GM21526 (cell line): ENCODE measurements at regions not wholly inside any gene's neighbourhood (a gene's known extent, or its start where the extent isn't known, plus 50 kb on each side); places are given as distances from the start of the nearest gene placed in this dataset.
"Not testable (repeated sequence)": the region's sequence is repeated elsewhere in the genome, so short reads cannot be mapped to it uniquely, and the experiment has no call there.

Experiments used
- ATAC-seq: cut with Tn5 transposase; IDR thresholded peaks from one replicate; pipeline ENCODE4 v1.9.1; 2021; ENCODE audit warnings: moderate library complexity; ENCODE audit not compliant: unreplicated experiment, low FRiP score

- ATAC-seq: no peak
Measured at GRCh38 chr1:213324859-213325258, 273.8 kb downstream of the RPS6KC1 start.

- no peak for ATAC-seq
Measured at GRCh38 chr1:213325482-213325881, 274.4 kb downstream of the RPS6KC1 start.

GRCh38 chr1:213326281-213327016 is 275.4 kb downstream of the RPS6KC1 start:
- no peak for ATAC-seq

GRCh38 chr1:213327017-213327667 is 276.1 kb downstream of the RPS6KC1 start:
- no peak for ATAC-seq

GRCh38 chr1:213329406-213330008 is 278.5 kb downstream of the RPS6KC1 start:
- no peak for ATAC-seq

- ATAC-seq: no peak
Measured at GRCh38 chr1:213330281-213330680, 279.2 kb downstream of the RPS6KC1 start.

- no peak for ATAC-seq
Measured at GRCh38 chr1:213331631-213332175, 280.7 kb downstream of the RPS6KC1 start.

- no peak for ATAC-seq
Measured at GRCh38 chr1:213332491-213332890, 281.4 kb downstream of the RPS6KC1 start.

- no peak for ATAC-seq
Measured at GRCh38 chr1:213333121-213333520, 282.1 kb downstream of the RPS6KC1 start.

GRCh38 chr1:213335084-213335483 is 284.0 kb downstream of the RPS6KC1 start:
- ATAC-seq: no peak

- ATAC-seq: no peak
Measured at GRCh38 chr1:213337025-213337678, 286.1 kb downstream of the RPS6KC1 start.

- ATAC-seq: no peak
Measured at GRCh38 chr1:213340593-213340992, 289.6 kb downstream of the RPS6KC1 start.

GRCh38 chr1:213345621-213346020 is 294.6 kb downstream of the RPS6KC1 start:
- ATAC-seq: no peak

GRCh38 chr1:213357403-213357802 is 306.4 kb downstream of the RPS6KC1 start:
- no peak for ATAC-seq

- ATAC-seq: not testable (repeated sequence)
Measured at GRCh38 chr1:213358368-213358767, 307.3 kb downstream of the RPS6KC1 start.

- ATAC-seq: no peak
Measured at GRCh38 chr1:213362598-213362997, 311.6 kb downstream of the RPS6KC1 start.

- no peak for ATAC-seq
Measured at GRCh38 chr1:213366141-213366831, 315.2 kb downstream of the RPS6KC1 start.

GRCh38 chr1:213369465-213369864 is 318.4 kb downstream of the RPS6KC1 start:
- no peak for ATAC-seq

- no peak for ATAC-seq
Measured at GRCh38 chr1:213370523-213370922, 319.5 kb downstream of the RPS6KC1 start.

GRCh38 chr1:213371525-213371846 is 320.4 kb downstream of the RPS6KC1 start:
- ATAC-seq: no peak
